Tongue (tissue), 1 donor: ENCODE measurements at regions not wholly inside any gene's neighbourhood (a gene's known extent, or its start where the extent isn't known, plus 50 kb on each side); places are given as distances from the start of the nearest gene placed in this dataset.

Experiments used
- DNase-seq: peaks from one replicate; pipeline ENCODE4 v3.0.0-alpha.2; 2015

DNA sequence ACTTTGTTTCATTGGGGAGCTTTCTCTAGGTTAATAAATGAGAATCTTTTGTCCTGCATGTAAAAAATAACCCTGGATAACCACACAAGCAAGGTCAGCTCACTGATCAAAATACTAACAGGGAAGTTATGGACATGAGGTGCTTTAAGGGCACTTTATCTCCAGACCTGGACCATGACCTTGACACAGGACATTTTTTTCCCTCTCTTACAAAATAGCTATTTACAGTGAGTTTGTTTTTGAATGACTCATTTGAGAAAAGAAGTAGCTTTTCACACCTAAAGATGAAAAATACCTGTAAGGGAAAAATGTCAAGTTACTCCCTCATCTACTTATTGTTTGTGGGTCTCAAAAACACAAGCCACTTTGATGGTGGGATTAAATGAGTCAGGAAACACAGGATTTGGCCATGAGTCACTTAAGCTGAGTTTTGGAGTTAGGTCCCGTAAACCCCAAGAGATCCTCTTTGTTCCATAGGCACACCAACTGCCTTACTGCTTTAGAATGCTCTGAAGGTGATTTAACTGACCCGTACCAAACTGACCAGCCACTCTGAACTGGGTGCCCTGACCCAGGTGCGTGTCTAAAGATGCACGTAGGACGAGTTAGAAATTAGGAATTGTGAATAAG lies 479.3 kb upstream of the NXPH2 start:
- no peak for DNase-seq

DNA sequence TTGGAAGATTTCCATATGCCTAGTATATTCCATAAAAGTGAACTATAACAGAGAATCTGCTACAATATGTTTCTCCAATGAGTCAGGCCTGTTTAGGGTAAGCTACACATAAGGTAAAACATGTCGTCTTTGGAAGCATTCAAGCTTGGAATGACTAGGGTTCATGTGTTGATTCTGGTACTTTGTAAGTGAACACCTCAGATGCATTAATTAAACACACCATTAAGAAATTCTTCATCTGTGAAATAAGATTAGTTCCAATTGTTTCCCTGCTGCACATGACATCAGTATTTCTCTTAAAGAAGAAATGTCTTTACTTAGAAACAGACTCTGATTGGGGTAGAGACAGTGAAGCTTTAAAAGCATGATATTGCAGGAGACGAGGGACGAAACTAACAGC lies 461.1 kb upstream of the NXPH2 start:
- no peak for DNase-seq

DNA sequence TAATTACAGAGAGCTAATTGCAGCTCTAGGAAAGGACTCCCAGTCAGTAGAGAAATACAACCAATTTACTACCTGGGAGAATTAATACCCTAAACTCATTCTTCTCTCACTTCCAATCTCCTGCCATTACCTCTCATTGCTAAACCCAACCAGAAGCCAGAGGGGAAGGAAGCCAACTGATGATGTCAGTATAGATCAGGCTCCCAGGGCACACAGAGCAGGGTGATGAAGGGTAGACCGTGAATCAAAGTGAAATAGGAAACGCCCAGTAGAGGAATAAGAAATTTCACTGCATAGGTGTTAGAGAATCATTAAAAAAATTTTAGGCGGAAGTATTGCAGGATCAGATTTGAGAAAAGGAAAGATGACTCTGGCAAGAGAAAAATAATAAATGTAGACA lies 456.8 kb upstream of the NXPH2 start:
- DNase-seq = no peak

DNA sequence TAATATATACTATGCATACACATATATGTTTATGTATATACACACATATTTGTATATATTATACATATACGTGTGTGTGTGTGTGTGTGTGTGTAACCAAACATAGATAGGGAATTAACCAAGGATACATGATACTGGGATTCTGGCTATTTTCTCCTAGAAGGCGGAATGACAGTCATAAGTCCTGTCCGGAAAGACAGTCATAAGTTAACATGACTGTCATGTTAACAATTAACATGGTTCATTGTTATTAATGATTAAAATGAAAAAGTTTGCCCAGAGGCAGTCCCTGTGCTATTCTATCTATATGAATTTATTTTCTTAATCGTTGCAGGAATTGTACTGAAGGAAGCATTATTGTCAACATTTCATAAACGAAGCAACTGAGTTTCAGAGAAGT lies 450.7 kb upstream of the NXPH2 start:
- DNase-seq = no peak

DNA sequence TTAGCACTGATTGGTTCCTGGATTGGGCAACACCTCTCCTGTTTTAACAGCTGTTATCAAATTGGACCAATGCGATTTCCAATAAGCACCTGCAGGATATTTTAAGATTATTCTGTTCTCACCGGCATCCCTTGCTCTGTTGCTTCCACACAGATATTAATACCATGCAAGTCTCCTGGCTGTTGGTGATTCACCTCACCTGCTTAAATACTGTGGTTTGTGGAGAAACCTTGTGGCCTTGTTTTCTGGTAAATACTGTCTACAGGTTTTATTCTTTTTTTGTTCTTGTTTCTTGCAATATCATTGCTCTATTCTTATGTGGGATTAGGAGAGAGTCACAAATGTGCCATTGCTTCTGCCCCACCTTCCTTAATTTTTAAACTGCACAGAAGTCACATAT lies 448.1 kb upstream of the NXPH2 start:
- DNase-seq = no peak

DNA sequence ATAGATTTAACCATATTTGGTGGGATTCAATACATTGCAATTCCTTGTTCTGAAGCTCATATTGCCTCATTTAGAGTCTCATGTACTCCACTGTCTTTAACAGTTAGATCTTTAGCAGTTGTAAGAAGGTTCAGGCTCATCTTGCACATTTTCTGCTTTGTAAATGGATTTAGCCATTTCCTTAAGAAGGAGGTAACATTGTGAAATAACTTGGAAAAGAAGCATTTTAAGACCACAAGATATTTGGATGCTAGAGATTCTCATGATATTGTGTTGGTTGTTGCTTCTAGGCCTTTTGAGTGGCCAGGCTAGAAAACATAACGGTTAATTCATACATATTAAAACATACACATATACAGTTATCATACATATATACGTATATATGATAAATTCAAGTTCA lies 445.8 kb upstream of the NXPH2 start:
- no peak for DNase-seq

DNA sequence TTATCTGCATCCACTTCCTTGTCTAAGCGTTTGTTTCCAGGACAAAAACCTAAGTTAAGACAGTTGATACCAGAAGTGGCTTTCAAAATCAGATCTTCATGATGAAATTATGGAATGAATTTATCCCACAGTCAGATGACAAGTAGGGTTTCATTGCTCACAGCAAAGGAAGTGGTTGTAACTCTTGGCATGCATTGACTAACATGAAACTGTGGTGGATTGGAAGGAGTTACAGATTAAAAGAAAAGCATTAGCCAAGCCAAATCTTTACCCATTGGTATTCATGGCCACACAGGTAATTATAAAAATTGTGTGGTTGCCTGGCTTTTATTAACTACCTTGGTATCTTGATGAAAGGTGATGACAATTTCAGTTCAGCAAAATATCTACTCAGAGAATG lies 438.0 kb upstream of the NXPH2 start:
- no peak for DNase-seq

DNA sequence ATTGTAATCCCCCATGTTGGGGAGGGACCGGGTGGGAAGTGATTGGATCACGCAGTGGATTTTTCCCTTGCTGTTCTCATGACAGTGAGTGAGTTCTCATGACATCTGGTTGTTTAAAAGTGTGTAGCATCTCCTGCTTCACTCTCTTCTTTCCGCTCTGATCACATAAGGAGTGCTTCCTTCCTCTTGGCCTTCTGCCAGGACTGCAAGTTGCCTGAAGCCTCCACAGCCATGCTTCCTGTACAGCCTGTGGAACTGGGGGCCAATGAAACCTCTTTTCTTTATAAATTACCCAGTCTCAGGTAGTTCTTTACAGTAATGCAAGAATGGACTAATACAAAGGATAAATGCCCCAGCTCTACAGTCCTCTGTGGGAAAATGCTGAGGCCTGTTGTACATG lies 437.5 kb upstream of the NXPH2 start:
- peak; percentile 1 for DNase-seq

DNA sequence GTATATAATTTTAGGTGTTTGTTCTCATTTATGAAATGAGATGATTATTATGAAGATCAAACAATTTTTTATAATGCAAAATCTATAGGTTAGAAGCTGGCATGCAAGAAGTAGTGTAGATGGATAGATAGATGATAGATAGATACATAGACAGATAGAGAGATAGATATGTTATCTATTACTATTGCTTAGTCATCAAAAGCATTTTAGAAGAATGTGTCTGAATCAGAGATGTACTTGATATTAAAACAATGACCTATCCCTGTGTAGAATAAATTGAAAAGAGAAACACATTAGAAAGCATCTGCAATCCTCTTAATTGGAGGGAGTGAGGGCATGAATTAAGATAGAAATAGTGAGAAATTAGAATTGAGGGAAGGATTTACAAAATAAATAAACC lies 436.2 kb upstream of the NXPH2 start:
- DNase-seq = no peak

DNA sequence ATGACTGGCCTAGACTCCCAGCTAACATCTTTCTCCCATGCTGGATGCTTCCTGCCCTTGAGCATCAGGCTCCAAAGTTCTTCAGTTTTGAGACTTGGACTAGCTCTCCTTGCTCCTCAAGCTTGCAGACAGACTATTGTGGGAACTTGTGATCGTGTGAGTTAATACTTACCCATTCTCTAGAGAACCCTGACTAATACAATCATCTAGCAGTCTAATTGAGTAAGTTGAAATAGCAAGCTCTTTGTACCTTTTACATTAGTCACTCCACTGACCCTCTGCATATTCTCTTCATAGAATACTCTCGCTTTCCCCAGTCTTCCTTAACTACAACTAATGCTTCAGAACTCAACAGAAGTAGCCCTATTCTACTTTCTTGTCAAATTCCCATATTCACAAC lies 434.6 kb upstream of the NXPH2 start:
- no peak for DNase-seq

DNA sequence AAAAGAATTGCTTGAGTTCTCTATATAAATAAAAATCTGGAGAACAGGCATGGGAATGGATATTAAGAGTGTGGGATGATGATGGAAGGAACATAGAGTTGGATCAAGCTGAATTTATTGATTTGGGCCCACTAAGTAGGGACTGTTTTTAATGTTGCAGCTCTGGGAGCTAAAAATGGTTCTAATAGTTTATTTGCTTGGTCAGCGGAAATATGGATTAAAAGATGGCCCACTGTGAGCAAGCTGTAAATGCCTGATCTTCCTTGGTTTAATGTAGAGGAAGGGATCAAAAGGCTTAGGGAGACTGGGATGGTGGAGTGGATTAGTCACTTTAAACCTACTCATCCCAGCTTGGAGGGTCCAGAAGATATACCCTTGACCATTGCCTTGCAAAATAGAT lies 429.4 kb upstream of the NXPH2 start:
- DNase-seq = no peak

DNA sequence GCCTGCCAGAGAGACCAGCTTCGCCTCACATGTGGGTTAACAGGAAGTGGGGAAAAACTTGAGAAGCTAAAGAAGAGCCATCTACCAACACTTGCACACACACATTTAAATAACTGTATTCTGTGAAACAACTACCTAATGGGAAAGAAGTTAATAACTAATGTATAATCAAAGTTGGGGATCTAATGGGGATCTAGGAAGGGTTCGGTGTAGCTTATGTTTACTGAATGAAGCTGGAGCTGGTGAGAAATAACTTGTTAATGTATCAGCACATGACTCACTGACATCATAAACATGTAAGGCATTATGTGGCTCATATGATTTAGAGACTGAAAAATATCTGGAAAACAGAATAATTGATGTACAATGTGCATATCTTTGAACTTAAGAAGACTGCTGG lies 421.3 kb upstream of the NXPH2 start:
- DNase-seq = no peak

DNA sequence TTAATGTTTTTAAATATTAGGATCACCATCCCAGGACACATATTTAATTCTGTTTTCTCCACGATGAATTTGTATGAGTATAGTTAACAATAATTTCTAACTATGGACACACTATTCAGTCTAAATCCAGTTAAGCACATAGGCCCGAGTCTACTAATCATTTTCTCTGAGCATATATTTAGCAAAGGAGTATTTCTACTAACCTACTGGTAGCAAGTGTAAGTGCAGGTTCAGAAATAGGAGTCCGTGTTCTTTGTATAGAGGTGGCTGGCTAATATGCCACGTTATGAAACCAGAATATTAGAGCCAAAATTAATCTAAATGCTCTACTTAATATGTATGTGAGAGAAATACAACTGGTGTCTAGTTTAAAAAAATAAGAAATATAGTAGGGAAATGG lies 416.6 kb upstream of the NXPH2 start:
- no peak for DNase-seq

DNA sequence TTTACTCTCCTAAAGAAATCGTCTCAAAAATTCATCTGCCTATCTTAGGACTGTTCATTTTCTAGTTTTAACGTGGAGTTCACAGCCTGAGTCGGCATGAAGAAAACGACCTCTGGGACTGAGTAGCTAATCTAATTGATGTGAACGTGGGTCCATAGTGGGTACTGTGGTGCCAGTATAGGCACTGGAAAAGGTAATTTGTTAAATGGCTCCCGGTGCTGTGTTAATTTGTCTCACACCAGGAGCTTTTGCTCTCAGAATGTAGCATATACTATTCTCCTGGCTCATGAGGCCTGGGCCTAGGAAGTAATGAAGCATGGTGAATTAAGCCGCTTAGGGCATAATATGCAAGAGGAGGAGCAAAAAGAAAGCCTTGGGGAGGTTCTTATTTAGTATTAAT lies 414.4 kb upstream of the NXPH2 start:
- DNase-seq = no peak

DNA sequence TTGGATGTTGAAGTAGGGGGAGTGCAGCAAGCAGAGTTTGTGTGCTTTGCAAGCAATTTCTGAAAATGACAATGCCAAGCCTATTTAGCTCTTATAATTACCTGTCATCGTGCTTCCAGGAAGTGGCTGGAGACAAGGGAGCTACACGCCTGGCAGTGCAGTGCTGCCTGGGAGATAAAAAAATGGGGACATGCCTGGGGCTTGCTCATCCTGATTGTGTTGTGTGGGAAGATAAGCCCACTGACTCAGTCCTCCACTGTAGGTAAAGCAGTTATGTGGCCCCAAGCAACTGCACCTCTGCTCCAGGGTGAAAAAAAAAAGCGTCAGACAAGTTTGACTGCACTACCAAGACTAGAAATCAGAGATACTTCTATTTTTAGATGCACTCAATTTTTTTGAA lies 396.9 kb upstream of the NXPH2 start:
- no peak for DNase-seq

DNA sequence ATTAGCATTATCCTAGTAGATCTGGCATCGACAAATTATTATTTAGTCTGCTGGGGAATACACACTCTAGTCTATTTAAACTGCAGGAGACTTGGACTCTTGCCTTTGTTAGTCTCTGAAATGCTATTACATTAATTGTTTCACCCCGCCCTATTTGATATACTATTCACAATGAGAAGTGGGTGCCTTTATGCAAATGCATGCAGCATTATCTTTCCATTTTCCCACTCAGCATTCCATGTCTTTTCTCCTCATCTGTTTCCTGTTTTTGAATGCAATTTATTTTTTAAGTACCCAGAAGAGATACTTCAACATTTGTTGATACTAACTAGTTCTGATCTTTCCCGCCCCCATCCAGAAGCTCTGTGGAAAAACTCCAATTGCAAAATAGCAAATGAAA lies 395.3 kb upstream of the NXPH2 start:
- peak; percentile 3 for DNase-seq

DNA sequence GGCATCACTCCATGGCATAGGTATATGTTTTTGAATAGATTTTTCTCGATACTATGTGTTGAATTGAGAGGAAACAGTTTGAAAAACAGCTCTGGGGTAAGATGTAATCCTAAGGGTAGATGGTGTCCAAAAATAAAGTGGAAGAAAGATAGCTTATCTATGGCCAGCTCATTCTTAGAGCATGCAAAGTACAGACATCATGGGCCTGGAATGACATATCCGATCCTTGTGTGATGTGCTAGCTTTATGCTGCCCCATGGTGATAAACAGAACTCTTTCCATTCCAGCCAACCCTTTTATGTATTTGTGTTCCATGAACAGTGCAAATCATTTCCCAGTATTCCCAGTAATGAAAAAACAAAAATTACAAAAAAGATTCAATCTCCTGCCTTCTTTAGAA lies 390.2 kb upstream of the NXPH2 start:
- DNase-seq = no peak

DNA sequence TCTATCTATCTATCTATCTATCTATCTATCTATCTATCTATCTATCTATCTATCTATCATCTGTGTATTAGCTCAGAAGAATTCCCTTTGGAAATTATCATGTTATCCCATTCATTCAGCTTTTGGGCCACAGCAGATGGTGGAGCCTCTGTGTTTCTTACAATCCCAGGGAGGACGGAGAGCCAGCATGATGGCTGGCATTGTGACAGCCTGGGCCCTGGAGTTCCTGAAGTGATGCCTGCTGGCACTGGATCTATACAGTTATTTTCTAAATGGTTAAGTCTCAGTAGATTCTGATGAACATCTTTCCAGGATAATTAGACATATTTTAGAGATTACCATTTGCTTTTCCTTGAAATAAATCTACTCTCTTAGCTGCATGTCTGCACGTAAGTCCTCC lies 385.4 kb upstream of the NXPH2 start:
- DNase-seq = no peak

DNA sequence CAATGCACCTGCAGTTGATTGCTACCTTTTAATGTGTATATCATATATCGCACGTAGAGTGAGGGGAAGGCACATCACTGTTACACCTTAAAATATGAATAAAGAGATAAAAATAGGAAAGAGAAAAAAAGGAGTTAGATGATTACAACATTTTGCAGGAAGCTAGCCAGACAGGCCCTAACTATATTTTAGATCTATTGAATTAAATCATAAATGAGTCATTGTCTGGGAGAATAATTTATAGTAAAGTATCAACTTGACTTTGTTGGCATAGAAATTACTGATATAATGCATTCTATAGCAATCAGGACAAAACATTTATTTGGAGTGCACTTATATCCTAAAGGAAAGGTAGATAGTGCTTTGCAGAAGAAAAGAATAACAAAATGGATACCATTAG lies 384.9 kb upstream of the NXPH2 start:
- DNase-seq = no peak

DNA sequence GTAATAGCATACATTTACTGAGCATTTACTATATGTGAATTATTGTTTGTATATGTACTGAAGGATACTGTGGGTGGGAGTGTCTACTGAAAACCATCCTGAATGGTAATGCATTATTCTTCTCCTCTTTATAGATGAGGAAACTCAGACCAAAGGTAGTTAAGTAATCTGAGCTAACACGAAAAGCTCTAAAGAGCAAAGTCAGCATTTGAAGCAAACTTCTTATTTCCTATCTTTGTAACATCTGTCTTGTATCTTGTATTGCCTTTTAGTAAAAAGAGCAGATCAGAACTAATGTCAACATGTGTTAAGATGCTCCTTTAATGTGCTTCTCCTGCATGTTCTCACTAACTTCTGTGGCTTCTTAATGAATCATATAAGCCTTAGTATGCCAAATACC lies 382.8 kb upstream of the NXPH2 start:
- DNase-seq = no peak

DNA sequence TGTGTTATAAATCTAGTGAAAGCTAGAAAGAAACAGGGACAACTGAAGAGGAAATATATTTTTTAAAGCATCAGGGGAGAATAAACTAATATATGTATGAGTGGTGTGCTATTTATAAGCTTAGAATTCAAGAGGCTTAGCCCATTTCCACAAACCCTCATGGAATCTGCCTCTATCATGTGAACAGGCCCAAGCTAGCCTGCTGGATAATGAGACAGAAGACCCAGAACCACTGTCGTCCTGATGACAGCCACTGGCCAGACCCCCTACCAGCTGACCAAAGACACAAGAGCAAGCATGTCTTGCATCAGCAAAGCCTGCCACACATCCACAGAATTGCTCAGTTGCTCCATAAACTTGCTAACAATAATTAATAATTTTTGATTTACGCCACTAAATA lies 382.3 kb upstream of the NXPH2 start:
- DNase-seq = no peak

DNA sequence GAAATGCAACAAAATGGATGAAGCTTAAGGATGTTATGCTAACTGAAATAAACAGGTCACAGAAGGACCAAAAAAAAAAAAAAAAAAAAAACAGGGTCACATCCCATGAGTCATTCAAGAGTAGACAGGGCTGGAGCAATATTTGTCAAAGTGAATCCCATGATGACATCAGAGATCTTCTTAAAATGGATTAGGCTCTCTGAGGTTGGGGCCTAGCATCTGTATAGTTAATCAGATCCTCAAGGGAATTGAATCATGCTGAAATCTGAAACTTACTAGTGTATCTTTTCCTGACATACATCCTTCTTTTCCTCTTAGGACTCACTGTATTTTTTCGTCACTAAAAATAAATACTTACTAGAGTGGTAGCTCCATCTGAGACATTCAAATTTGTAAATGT lies 380.6 kb upstream of the NXPH2 start:
- no peak for DNase-seq

DNA sequence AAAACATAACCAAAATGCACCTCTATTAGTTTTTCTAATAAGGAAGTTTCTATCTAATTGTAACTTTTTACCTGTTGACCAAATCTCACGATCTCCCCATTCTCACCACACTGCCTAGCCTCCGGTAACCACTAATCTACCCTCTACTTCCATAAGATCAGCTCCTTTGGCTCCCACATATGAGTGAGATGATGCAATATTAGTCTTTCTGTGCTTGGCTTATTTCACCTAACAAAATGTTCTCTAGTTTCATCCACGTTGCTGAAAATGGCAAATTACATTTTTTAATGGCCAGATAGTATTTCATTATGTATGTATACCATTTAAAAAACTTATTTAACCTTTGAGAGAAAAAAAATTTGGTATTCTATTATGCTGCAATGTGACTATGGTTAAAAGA lies 379.0 kb upstream of the NXPH2 start:
- DNase-seq = no peak

DNA sequence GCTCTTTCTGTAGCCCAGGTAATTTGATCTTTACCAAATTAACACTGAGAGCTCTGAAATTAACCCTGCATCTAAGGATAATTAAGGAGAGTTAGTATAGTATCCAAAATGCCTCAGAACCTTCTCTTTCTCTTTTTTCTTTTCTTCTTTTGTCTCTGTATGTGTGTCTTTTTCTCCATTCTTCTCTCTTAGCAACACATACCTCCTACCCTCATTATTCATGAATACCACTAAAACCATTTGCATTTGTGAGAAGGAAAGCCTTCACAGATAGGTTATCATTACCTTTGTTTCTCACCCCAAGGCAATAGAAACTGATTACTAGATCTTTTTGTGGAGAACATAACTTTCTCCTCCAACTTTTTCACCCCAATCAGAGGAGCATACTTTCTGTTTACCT lies 376.5 kb upstream of the NXPH2 start:
- DNase-seq = no peak

DNA sequence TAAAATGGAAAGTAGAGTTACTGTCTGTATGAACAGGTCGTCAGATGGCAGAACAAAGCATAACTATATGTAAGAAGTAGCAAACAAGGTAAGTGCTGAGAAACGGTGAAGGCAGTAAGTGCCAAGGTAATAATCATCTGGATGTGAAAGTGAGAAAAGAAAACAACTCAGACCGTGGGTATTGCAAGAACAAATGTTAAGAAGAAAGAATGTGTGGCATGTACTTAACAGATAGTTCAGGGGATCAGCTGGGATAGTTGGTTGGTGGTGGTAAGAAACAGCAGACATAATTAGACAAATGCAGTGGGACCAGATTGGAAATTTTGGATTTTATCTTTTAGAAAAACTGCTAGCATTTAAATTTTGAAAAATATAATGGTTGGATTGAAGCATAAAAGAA lies 375.8 kb upstream of the NXPH2 start:
- no peak for DNase-seq
